Mesendoderm (in vitro differentiated cells): ENCODE measurements at regions not wholly inside any gene's neighbourhood (a gene's known extent, or its start where the extent isn't known, plus 50 kb on each side); places are given as distances from the start of the nearest gene placed in this dataset.

ENCODE experiments used
- DNase-seq: peaks from one replicate; pipeline ENCODE4 v3.0.0; 2013
- H2AK5ac ChIP-seq: 2 replicates; pipeline ENCODE4 v1.6.1; 2013; ENCODE audit warnings: low read length, inconsistent platforms
- H2BK120ac ChIP-seq: 2 replicates; pipeline ENCODE4 v1.6.1; 2013; ENCODE audit warnings: low read depth, mild to moderate bottlenecking, low read length, moderate library complexity, mixed read lengths
- H2BK15ac ChIP-seq: replicated peaks from 2 replicates; pipeline ENCODE4 v1.6.1; 2013; ENCODE audit warnings: low read depth, mild to moderate bottlenecking, moderate library complexity
- H2BK5ac ChIP-seq: 2 replicates; pipeline ENCODE4 v1.6.1; 2013; ENCODE audit warnings: low read length, inconsistent platforms
- H3K18ac ChIP-seq: 2 replicates; pipeline ENCODE4 v1.6.1; 2013; ENCODE audit warnings: mild to moderate bottlenecking, low read length, mixed read lengths
- H3K23ac ChIP-seq: one replicate; pipeline ENCODE4 v1.6.1; 2013; ENCODE audit warnings: low read length
- H3K27ac ChIP-seq: 2 replicates; pipeline ENCODE4 v1.5.1; 2013; ENCODE audit warnings: low read depth, mild to moderate bottlenecking, inconsistent platforms, low read length, moderate library complexity
- H3K27me3 ChIP-seq: 2 replicates; pipeline ENCODE4 v1.6.1; 2013; ENCODE audit warnings: low read length, control low read depth, mild to moderate bottlenecking, inconsistent platforms; ENCODE audit not compliant: insufficient read depth, poor library complexity
- H3K36me3 ChIP-seq: 2 replicates; pipeline ENCODE4 v1.6.1; 2013; ENCODE audit warnings: low read length, inconsistent platforms; ENCODE audit not compliant: control insufficient read depth, insufficient read depth
- H3K4ac ChIP-seq: one replicate; pipeline ENCODE4 v1.6.1; 2013; ENCODE audit warnings: low read depth, mild to moderate bottlenecking, low read length, moderate library complexity
- H3K4me1 ChIP-seq: 2 replicates; pipeline ENCODE4 v1.6.1; 2013; ENCODE audit warnings: low read depth, low read length, inconsistent platforms; ENCODE audit not compliant: control insufficient read depth
- H3K4me2 ChIP-seq: 2 replicates; pipeline ENCODE4 v1.6.1; 2013; ENCODE audit warnings: low read length
- H3K4me3 ChIP-seq: 2 replicates; pipeline ENCODE4 v1.5.1; 2013; ENCODE audit warnings: mild to moderate bottlenecking, low read length
- H3K56ac ChIP-seq: one replicate; pipeline ENCODE4 v1.6.1; 2013; ENCODE audit warnings: low read length
- H3K79me1 ChIP-seq: 2 replicates; pipeline ENCODE4 v1.6.1; 2013; ENCODE audit warnings: low read length, inconsistent platforms
- H3K79me2 ChIP-seq: 2 replicates; pipeline ENCODE4 v1.6.1; 2013; ENCODE audit warnings: mild to moderate bottlenecking, low read length; ENCODE audit not compliant: control insufficient read depth, insufficient read depth
- H3K9ac ChIP-seq: 2 replicates; pipeline ENCODE4 v1.6.1; 2013; ENCODE audit warnings: low read length, inconsistent platforms
- H4K5ac ChIP-seq: one replicate; pipeline ENCODE4 v1.6.1; 2013; ENCODE audit warnings: low read length
- H4K8ac ChIP-seq: one replicate; pipeline ENCODE4 v1.6.1; 2013; ENCODE audit warnings: low read depth, mild to moderate bottlenecking, control low read depth, low read length, moderate library complexity
- WGBS: extraction: QIAGEN DNeasy Blood & Tissue Kit; methylation state at CpG from one replicate; pipeline ENCODE4 v1.1.7; 2013; ENCODE audit warnings: low lambda C conversion rate, missing lambda C conversion rate; ENCODE audit not compliant: insufficient coverage; ENCODE audit errors: extremely low coverage; 5-methylcytosine and 5-hydroxymethylcytosine counted together

DNA sequence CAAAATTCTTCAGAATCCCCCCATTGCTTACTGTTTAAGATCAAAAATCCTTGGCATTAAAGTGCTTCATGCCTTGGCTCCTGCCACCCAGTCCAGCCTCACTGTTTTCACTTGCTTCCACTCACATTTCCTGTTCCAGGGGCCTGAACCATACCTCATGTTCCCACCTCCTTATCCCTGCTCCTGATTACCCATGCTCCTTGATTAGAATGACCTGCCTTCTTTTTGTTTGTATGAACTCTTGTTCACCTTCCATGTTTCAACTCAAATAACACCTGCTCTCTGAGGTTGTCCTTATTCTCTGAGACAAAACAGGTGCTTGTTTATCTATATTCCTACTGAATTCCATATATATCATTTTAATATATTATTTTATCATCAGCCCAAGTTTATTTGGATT lies 77.1 kb upstream of the VSTM2A start:
- Histone ChIP-seq H4K5ac (no peak overlapping the region), H3K27ac (no peak overlapping the region), H4K8ac (no peak overlapping the region), H3K36me3 (no peaks in the 10 kb centered on the region), H3K23ac (no peak overlapping the region), H2AK5ac (no peak overlapping the region), H3K79me1 (no peaks in the 10 kb centered on the region), H3K9ac (no peak overlapping the region), H3K79me2 (no peaks in the 10 kb centered on the region), H2BK120ac (no peak overlapping the region), H3K4me3 (no peak overlapping the region), H3K4ac (no peak overlapping the region), H3K56ac (no peak overlapping the region), H2BK5ac (no peak overlapping the region), H3K18ac (no peak overlapping the region), H3K4me2 (no peak overlapping the region), H3K4me1 (no peaks in the 10 kb centered on the region), H3K27me3 (no peaks in the 10 kb centered on the region), H2BK15ac (no peak overlapping the region)
- DNase-seq: no peak

GRCh38 chr7:54469740-54470139 lies 72.4 kb upstream of the VSTM2A start:
- Histone ChIP-seq H3K27ac (no peak overlapping the region), H3K4me2 (no peak overlapping the region), H2AK5ac (no peak overlapping the region), H3K18ac (no peak overlapping the region), H3K4me3 (no peak overlapping the region), H3K4ac (no peak overlapping the region), H3K9ac (no peak overlapping the region), H4K5ac (no peak overlapping the region), H2BK15ac (no peak overlapping the region), H4K8ac (no peak overlapping the region), H3K27me3 (no peaks in the 10 kb centered on the region), H3K56ac (no peak overlapping the region), H3K36me3 (no peaks in the 10 kb centered on the region), H3K23ac (no peak overlapping the region), H3K4me1 (no peaks in the 10 kb centered on the region), H2BK5ac (no peak overlapping the region), H2BK120ac (no peak overlapping the region), H3K79me1 (no peaks in the 10 kb centered on the region), H3K79me2 (no peaks in the 10 kb centered on the region)
- DNase-seq: no peak
- no CpG with 5 or more reads among the region's 10 CpGs for WGBS

- no CpG with 5 or more reads among the region's 1 CpG for WGBS
Measured at GRCh38 chr7:54476609-54477008, 65.6 kb upstream of the VSTM2A start.

DNA sequence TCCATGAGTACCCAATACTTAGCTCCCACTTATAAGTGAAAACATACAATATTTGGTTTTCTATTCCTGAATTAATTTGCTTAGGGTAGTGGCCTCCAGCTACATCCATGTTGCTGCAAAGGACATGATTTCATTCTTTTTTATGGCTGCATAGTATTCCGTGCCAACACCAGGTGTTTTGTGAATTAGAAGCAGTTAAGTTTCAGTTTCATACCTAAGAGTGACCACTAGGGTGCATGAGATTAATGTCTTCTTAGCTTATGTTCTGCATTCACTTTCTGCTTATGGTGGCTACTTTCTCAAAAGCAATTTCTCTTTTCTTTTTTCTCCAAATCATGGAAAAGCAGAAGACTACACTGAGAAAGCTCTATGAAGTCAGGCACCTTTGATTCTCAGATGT lies 65.1 kb upstream of the VSTM2A start:
- no CpG with 5 or more reads among the region's 1 CpG for WGBS
- no peak overlapping the region for H2BK5ac ChIP-seq
- H3K4me3 ChIP-seq: no peak overlapping the region
- H3K27ac ChIP-seq: no peak overlapping the region
- H2AK5ac ChIP-seq: no peak overlapping the region
- H2BK120ac ChIP-seq: no peak overlapping the region
- no peaks in the 10 kb centered on the region for H3K27me3 ChIP-seq
- no peak for DNase-seq
- H3K9ac ChIP-seq: no peak overlapping the region
- H4K8ac ChIP-seq: no peak overlapping the region
- no peaks in the 10 kb centered on the region for H3K36me3 ChIP-seq
- H2BK15ac ChIP-seq: no peak overlapping the region
- no peak overlapping the region for H3K23ac ChIP-seq
- no peak overlapping the region for H4K5ac ChIP-seq
- H3K79me2 ChIP-seq: no peaks in the 10 kb centered on the region
- H3K4ac ChIP-seq: no peak overlapping the region
- no peak overlapping the region for H3K18ac ChIP-seq
- no peaks in the 10 kb centered on the region for H3K79me1 ChIP-seq
- no peak overlapping the region for H3K56ac ChIP-seq
- no peaks in the 10 kb centered on the region for H3K4me1 ChIP-seq
- no peak overlapping the region for H3K4me2 ChIP-seq

More at GRCh38 chr7:54476609-54477008, 65.6 kb upstream of the VSTM2A start:
- Histone ChIP-seq H3K27ac (no peak overlapping the region), H3K18ac (no peak overlapping the region), H2AK5ac (no peak overlapping the region), H3K79me1 (no peaks in the 10 kb centered on the region), H3K23ac (no peak overlapping the region), H3K4me3 (no peak overlapping the region), H4K5ac (no peak overlapping the region), H3K9ac (no peak overlapping the region), H3K4me1 (no peaks in the 10 kb centered on the region), H2BK15ac (no peak overlapping the region), H4K8ac (no peak overlapping the region), H3K36me3 (no peaks in the 10 kb centered on the region), H3K27me3 (no peaks in the 10 kb centered on the region), H3K4ac (no peak overlapping the region), H2BK120ac (no peak overlapping the region), H3K4me2 (no peak overlapping the region), H3K56ac (no peak overlapping the region), H3K79me2 (no peaks in the 10 kb centered on the region), H2BK5ac (no peak overlapping the region)
- no peak for DNase-seq

- H3K4me1 ChIP-seq: no peaks in the 10 kb centered on the region
- no peak overlapping the region for H3K4me3 ChIP-seq
- H3K79me2 ChIP-seq: no peaks in the 10 kb centered on the region
- no peak overlapping the region for H3K56ac ChIP-seq
- WGBS: no CpG with 5 or more reads among the region's 3 CpGs
- no peaks in the 10 kb centered on the region for H3K79me1 ChIP-seq
- DNase-seq: no peak
- no peak overlapping the region for H3K18ac ChIP-seq
- H2BK120ac ChIP-seq: no peak overlapping the region
- H3K4me2 ChIP-seq: no peak overlapping the region
- no peak overlapping the region for H3K27ac ChIP-seq
- H3K23ac ChIP-seq: no peak overlapping the region
- no peaks in the 10 kb centered on the region for H3K27me3 ChIP-seq
- no peak overlapping the region for H3K4ac ChIP-seq
- H2AK5ac ChIP-seq: no peak overlapping the region
- no peak overlapping the region for H2BK15ac ChIP-seq
- H4K8ac ChIP-seq: no peak overlapping the region
- no peaks in the 10 kb centered on the region for H3K36me3 ChIP-seq
- no peak overlapping the region for H2BK5ac ChIP-seq
- H4K5ac ChIP-seq: no peak overlapping the region
- H3K9ac ChIP-seq: no peak overlapping the region
Measured at GRCh38 chr7:54483523-54483922, 58.7 kb upstream of the VSTM2A start.

- H3K4me1 ChIP-seq: no peaks in the 10 kb centered on the region
- no peak for DNase-seq
- no peak overlapping the region for H3K56ac ChIP-seq
- no CpG with 5 or more reads among the region's 1 CpG for WGBS
- no peak overlapping the region for H3K23ac ChIP-seq
- no peak overlapping the region for H3K4me3 ChIP-seq
- H4K8ac ChIP-seq: no peak overlapping the region
- no peak overlapping the region for H3K4ac ChIP-seq
- H4K5ac ChIP-seq: no peak overlapping the region
- no peak overlapping the region for H3K27ac ChIP-seq
- H3K4me2 ChIP-seq: no peak overlapping the region
- H3K79me2 ChIP-seq: no peaks in the 10 kb centered on the region
- H3K79me1 ChIP-seq: no peaks in the 10 kb centered on the region
- H3K18ac ChIP-seq: no peak overlapping the region
- no peak overlapping the region for H2AK5ac ChIP-seq
- H3K9ac ChIP-seq: no peak overlapping the region
- no peak overlapping the region for H2BK5ac ChIP-seq
- no peaks in the 10 kb centered on the region for H3K27me3 ChIP-seq
- H3K36me3 ChIP-seq: no peaks in the 10 kb centered on the region
- no peak overlapping the region for H2BK120ac ChIP-seq
- H2BK15ac ChIP-seq: no peak overlapping the region
Measured at GRCh38 chr7:54485044-54485443, 57.1 kb upstream of the VSTM2A start.
